GM19239 (cell line): ENCODE measurements at regions not wholly inside any gene's neighbourhood (a gene's known extent, or its start where the extent isn't known, plus 50 kb on each side); places are given as distances from the start of the nearest gene placed in this dataset.
"Not testable (repeated sequence)": the region's sequence is repeated elsewhere in the genome, so short reads cannot be mapped to it uniquely, and the experiment has no call there.

Experiments
- DNase-seq: peaks from one replicate; pipeline ENCODE4 v3.0.0; 2011; ENCODE audit warnings: low spot score; ENCODE audit not compliant: insufficient read length
- FAIRE-seq: peaks from 2 replicates; lab custom pipeline; 2011; peaks lifted over from hg19 to GRCh38; lab: Jason Lieb, UNC

GRCh38 chr6:19180348-19181072, 656.7 kb upstream of the ID4 start:
- DNase-seq (no peak), FAIRE-seq (no peak)

DNA sequence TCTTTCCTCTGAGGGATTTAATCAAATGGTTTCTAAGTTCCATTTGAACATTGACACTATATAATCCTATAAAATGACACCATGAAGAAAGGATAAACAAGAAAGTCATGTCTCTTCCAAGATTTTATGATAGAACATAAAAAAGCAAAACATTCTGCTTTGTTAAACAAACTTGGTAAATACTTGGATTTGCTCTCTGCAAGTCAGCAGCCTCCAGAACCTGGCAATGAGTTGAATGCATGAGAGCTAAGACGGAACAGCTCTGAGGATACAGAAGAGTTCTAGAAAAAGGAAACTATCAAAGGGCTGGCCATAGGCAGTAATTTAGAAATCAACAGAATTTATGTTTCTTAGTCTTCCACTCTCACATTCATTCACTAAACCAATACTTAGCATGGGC, 656.0 kb upstream of the ID4 start:
- FAIRE-seq (no peak), DNase-seq (no peak)

GRCh38 chr6:19193624-19194023, 643.5 kb upstream of the ID4 start:
- DNase-seq: no peak
- FAIRE-seq: no peak

GRCh38 chr6:19204445-19204844, 632.7 kb upstream of the ID4 start:
- DNase-seq (no peak), FAIRE-seq (no peak)

DNA sequence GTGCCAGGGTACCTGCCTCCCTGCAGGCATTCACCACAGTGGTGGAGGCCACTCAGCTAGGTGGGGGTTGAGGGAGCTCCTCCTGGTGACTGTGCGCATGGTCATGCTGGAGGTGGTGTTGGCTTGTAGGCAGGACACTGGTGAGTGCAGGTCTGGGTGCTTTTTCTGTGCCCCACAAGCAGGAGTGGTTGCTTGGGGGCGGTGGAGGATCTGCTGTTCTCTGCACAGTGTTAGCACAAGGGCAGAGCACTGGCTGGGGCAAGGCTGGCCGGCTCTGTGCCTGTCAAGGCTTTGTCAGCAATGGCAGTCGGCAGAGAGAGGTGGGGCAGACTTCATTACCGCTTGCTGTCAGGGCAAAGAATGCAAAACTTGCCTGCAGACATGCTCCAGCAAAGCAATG, 632.1 kb upstream of the ID4 start:
- FAIRE-seq (no peak), DNase-seq (no peak)

GRCh38 chr6:19209202-19209601, 628.0 kb upstream of the ID4 start:
- DNase-seq (no peak), FAIRE-seq (no peak)

DNA sequence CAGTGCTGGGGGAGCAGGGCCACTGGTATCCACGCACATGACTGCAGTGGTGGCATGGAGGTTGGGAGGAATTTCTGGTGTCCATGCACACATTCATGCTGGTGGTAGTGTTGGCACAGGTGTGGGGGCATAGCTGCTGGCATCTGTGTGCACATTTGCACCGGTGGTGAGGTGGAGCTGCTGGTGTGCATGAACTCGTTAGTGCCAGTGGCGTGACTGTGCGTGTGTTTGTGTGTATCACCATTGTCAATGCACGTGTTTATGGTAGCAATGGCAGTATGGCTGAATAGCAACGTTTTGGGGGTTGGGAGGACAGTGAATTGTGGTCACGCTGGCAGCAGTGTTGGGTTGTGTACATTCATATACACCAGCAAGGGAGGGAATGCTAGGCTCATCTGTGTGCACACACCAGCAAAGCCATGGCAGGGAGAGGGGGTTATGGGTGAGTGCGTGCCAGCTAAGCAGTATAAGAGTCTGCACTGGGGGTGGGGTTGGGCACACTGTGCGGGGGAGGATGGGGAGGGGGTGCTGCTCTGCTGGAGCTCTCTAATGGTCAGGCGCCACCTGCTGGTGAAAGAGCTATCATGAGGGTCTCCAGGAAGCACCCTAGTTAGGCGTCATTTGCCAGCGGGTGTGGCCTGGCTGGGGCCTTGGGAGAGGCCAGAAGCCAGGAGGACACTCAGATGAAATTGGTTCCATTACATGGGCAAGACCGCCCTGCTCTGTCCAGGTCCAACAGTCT, 626.1 kb upstream of the ID4 start:
- FAIRE-seq (no peak), DNase-seq (no peak)

DNA sequence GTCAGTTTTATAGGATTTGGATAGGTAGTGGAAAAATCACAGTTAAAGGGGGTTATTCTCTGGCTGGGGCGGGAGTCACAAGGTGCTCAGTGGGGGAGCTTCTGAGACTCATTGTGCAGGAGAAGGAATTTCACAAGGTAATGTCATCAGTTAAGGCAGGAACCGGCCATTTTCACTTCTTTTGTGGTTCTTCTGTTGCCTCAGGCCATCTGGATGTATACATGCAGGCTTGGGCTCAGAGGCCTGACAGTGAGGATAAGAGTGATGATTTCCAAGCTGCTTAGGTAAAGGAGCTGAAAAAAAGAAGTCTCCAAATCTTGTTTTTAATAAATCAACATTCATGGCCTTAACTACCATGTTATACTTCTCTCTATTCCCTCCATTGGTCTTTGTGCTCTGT, 622.9 kb upstream of the ID4 start:
- no peak for FAIRE-seq

DNA sequence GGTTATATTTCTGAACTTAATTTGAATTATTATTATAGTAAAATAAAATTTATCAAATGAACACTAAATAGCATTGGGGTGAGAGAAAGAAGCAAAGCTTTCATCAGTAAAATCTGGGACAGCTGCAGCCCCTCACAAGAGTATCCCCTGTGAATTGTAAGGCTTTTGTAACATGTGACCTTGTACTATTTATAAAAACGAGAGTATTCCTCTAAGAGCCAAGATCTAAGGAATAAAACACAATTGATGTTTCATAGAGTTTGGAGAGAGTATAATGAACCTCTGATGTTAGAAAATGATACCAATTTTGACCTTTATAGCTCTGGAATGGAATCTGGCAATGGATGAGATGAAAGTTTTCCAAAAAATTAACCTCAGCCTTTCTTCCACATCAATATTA, 617.2 kb upstream of the ID4 start:
- no peak for FAIRE-seq
- DNase-seq: no peak

More for the DNA sequence above, 622.9 kb upstream of the ID4 start:
- DNase-seq: no peak

- FAIRE-seq: no peak
- no peak for DNase-seq
These were observed 605.1 kb upstream of the ID4 start for GRCh38 chr6:19231878-19232561.

- DNase-seq (no peak), FAIRE-seq (no peak)
These were observed 591.5 kb upstream of the ID4 start for GRCh38 chr6:19245656-19246055.

GRCh38 chr6:19247181-19247580, 590.0 kb upstream of the ID4 start:
- FAIRE-seq, DNase-seq: not testable (repeated sequence)

GRCh38 chr6:19256123-19256522, 581.0 kb upstream of the ID4 start:
- not testable (repeated sequence) for DNase-seq, FAIRE-seq

DNA sequence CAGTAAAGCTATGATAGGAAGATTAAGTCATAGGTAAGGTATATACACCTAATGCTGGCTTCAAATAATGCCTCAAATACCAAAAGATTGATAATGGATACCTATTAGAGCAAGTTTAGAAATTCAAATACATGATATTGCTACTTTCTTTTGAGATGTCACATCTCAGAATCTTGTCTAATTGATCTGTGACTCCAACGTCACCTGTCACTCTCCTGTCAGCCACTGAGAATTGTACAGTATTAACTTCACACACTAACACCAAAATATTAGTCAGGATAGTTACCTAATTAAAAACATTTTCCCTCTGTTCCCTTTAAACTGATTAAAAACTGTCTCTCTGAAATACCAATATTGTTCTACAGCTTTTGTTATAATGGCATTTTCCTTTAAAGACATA, 575.5 kb upstream of the ID4 start:
- FAIRE-seq: no peak

GRCh38 chr6:19268117-19268516, 569.1 kb upstream of the ID4 start:
- DNase-seq (no peak), FAIRE-seq (no peak)

More for the DNA sequence above, 575.5 kb upstream of the ID4 start:
- DNase-seq: no peak

- FAIRE-seq (no peak), DNase-seq (no peak)
These were observed 568.5 kb upstream of the ID4 start for GRCh38 chr6:19268718-19269117.

DNA sequence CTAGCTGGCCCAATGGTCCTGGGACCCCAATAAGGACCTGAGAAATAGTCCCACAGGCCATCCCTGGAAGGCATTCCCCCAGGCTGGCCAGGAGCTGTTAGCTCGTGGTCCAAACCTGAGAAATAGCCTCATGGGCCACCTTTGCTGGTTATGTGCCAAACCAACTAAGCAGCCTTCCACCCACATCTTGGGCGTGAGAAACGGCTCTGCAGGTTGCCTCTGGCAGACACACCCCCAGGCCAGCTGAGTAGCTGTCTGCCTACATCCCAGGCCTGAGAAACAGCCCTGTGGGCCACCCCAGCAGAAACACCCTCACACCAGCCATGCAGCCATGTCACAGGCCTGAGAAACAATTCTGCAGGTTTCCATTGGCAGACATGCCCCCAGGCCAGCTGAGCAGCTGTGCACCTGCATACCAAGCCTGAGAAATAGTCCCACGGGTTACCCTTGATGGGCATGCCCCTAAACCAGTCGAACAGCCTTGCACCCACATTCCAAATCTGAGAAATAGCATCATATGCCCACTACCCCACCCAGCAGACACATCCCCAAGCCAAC, 567.8 kb upstream of the ID4 start:
- FAIRE-seq (no peak), DNase-seq (no peak)

DNA sequence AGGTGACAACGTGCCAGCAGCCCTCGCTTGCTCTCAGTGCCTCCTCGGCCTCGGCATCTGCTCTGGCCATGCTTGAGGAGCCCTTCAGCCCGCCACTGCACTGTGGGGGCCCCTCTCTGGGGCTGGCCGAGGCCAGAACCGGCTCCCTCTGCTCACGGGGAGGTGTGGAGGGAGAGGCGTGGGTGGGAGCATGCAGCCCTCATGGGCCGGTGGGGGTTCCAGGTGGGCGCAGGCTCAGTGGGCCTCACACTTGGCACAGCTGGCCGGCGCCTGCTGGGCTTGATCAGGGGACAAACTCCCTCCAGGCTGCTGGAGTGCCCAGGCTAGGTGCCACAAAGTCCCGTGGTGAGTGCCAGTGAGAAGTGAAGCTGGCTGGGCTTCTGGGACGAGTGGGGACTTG, 566.6 kb upstream of the ID4 start:
- FAIRE-seq: no peak

GRCh38 chr6:19279273-19279684, 557.9 kb upstream of the ID4 start:
- no peak for FAIRE-seq
- no peak for DNase-seq

More for the DNA sequence above, 566.6 kb upstream of the ID4 start:
- no peak for DNase-seq

GRCh38 chr6:19287928-19288327, 549.2 kb upstream of the ID4 start:
- FAIRE-seq (no peak), DNase-seq (no peak)

DNA sequence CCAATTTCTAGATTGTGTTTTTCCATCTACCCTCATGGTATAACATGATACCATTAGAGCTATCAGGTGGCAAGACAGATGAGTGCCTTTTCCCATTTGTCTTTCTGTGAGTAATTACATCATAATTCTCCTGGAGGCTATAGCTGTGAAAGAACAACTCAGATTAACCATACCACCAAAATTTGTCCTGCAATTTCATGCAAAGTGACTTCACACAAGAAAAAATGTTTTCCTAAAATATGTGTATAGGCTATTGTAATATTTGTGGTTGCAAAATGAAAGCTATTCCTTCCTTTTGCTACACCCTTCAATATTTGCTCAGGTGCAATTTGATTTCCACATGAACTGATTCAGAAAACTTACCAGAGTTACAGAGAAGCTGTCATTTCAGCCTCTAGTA, 547.7 kb upstream of the ID4 start:
- DNase-seq (no peak), FAIRE-seq (no peak)
